GM18499 (cell line): ENCODE measurements at regions not wholly inside any gene's neighbourhood (a gene's known extent, or its start where the extent isn't known, plus 50 kb on each side); places are given as distances from the start of the nearest gene placed in this dataset.
"Not testable (repeated sequence)": the region's sequence is repeated elsewhere in the genome, so short reads cannot be mapped to it uniquely, and the experiment has no call there.

Experiments used
- ATAC-seq: cut with Tn5 transposase; IDR thresholded peaks from one replicate; pipeline ENCODE4 v1.9.1; 2021; ENCODE audit warnings: moderate number of reproducible peaks; ENCODE audit not compliant: insufficient read depth, unreplicated experiment

DNA sequence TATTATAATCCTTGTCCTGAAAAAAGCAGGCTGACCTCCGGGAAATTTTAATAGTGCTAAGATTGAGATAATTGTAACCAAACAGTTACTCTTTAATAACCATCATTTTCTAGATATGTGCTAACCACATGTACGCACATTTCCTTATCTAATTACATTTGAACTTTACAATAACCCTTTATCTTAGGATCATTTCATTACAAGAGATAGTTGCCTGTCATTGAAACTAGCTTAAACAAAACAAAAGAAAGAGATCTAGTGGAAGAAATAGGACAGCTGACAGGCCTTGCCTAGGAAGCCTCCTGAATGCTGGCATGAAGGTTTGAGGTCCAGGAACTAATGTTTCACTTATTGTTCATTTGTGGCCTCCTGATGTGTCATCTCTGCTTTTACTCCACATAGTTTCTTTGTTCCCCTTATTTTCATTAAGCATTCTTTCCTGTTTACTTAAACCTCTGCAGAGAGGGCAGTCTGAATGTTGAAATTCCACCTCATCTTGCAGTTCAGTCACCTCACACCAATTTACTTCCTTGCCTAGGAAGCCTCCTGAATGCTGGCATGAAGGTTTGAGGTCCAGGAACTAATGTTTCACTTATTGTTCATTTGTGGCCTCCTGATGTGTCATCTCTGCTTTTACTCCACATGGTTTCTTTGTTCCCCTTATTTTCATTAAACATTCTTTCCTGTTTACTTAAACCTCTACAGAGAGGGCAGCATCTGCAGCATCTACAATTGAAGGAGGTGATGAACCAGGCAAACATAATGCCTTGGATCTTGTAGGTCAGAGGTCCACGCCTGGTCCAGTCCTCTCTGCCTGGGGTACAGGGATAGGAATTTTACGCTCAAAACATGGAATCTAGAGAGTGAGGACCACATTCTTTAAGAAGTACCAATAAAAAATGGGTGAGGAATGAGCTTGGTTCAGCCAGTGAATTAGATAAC is 247.5 kb downstream of the SPATA31A6 start:
- not testable (repeated sequence) for ATAC-seq

DNA sequence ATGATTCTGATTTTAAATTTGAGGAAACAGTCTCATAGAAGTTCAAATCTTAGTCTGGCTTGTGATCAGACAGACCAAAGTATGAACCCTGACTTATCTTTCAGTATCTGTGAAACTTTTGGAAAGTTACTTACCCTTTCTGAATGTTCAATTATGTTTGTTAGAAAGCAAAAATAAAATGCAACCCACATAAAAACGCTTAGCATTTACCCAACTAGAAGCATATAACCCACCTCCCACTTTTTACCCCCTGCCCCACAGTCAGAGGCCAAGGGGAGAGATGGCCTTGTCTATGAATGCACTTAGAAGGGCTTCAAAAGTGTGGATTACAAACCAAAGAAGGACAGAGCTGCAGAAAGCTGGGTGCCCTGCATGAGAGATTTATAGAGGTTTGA is 248.2 kb downstream of the SPATA31A6 start:
- not testable (repeated sequence) for ATAC-seq

DNA sequence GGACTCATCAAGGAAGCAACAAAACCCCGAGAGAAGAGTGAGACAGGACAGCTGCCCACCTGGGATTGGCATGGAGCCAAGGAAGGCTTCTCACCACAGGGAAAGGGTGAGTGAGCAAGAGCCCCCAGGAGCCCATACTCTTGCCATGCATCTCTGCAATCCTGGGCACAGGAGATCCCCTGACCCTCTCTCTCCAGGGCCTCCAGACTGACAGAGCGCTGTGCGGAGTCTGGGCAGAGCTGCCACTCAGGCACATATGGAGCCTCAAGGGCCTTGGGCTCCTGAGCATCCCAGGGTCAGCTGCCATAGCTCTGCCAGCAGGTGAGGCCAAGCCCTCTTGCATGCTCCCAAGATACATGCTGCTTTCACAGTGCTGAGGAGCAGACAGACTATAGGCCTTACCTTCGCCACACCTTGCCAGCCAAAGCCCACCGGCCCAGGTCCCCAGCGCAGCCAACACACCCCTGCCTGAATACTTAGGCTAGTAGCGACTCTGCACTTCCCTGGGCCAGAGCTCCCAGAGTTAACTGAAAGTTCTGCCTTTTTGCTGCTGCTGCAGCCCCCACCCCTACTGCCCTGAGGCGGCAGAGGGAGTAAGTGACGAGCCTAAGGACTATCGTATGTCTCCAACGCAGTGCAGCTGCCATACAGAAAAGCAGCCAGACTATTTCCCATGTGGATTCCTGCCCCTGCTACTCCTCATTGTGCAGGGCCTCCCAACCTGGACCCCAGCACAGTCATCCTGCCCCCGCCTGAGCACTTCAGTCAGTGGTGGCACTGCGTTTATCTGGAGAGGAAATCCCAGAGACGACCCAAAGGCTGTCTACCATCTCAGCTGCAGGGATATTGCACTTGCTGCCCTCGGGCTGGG is 251.6 kb downstream of the SPATA31A6 start:
- not testable (repeated sequence) for ATAC-seq

DNA sequence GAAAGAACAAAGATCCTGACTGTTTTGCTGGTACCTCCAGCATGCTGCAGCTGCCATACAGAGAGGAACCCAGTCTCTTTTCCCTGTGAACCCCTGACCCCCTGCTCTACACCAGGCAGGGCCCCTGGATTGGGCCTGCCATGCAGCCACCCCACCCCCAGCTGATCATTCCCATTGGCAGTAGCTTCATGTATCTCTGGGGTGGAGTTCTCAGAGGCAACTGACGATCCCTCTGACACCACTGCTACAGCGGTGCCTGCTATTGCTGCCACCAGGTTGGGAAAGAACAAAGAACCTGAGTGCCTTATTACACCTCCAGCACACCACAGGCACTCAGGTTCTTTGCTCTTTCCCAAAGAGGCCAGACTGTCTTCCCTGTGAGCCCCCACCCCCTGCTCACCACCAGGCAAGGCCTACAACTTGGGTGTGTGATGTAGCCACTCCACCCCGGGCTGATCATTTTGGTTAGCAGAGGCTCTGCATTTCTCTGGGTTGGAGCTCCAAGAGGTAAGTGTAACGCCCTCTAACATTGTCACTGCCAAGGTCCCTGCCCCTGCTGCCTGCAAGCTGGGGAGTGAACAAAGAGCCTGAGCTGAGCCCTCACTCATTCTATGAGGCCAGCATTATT is 252.4 kb downstream of the SPATA31A6 start:
- not testable (repeated sequence) for ATAC-seq

DNA sequence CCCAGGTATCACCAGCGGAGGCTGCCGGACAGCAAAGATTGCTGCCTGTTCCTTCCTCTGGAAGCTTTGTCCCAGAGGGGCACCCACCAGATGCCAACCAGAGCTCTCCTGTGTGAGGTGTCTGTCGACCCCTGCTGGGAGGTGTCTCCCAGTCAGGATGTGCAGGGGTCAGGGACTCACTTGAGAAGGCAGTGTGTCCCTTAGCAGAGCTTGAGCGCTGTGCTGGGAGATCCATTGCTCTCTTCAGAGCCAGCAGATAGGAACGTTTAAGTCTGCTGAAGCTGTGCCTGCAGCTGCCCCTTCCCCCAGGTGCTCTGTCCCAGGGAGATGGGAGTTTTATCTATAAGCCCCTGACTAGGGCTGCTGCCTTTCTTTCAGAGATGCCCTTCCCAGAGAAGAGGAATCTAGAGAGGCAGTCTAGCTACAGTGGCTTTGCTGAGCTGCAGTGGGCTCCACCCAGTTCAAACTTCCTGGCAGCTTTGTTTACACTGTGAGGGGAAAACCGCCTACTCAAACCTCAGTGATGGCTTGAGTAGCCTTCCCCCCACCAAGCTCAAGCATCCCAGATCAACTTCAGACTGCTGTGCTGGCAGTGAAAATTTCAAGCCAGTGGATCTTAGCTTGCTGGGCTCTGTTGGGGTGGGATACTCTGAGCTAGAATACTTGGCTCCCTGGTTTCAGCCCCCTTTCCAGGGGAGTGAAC is 253.7 kb downstream of the SPATA31A6 start:
- not testable (repeated sequence) for ATAC-seq

DNA sequence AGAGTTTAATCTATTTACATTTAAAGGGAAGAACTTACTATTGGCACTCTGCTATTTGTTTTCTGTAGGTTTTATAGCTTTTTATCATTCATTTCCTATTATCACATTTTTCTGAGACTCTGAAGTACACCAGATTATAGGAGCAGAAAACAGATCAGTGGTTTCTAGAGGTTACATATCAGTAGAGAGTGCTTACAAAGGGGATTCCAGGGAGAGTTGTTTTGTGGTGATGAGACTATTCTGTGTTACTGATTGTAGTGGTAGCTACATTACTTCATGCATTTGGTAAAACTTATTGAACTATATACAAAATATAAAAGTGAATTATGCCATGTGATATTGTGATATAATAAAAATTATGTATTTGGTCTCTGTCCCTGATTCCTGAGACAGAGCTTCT is 259.2 kb downstream of the SPATA31A6 start:
- not testable (repeated sequence) for ATAC-seq

DNA sequence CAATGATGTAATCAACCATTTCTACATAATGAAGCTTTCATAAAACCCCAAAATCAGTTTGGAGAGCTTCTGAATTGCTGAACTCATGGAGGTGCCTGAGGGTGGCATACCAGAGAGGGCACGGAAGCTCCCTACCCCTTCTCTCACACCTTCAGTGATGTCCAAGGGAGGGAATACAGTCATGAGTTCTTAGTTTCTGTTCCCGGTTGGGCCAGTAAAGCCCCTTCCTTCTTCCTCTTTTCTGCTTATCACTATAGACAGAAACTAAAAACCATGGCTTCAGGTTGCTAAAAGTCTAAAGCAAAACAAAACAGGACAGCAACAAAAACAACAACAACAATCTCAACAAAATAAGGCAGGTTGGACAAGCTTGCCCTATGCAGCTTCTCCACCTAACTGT is 260.0 kb downstream of the SPATA31A6 start:
- not testable (repeated sequence) for ATAC-seq

DNA sequence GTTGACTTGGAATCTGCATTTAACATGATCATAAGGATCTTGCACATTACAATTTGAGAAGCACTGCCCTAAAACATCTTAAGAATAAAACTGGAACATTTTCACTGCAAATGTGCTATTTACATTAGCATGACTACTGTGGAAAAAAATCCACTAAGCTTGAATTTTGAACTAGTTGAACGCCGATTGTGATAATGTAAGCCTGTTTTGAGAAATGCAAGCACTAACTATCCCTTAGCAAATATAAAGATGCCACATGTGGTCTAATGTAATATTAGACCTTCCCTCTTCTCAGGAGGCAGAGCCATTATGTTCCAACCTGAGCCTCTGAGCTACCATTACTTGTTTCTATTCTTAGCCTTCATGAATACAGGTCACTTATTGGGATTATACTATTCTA is 278.0 kb downstream of the SPATA31A6 start:
- ATAC-seq: not testable (repeated sequence)

DNA sequence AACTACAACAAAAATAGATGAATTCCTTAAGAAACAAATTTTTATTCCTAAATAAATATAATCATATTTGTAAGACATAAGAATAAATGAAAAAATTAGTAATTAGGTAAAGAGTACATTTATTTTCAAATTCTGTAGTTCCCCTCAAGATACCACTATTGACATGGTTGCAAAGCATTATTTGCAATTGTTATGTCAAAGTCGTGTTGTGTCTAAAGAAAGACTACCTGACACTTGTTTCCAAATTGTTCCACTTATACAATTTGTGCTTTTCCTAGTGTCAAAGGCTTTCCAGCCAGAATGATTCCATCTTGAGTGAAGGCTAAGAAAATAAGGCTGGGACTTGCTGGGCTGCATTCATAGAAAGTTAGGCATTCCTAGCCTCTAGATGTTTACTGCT is 278.4 kb downstream of the SPATA31A6 start:
- ATAC-seq: not testable (repeated sequence)

DNA sequence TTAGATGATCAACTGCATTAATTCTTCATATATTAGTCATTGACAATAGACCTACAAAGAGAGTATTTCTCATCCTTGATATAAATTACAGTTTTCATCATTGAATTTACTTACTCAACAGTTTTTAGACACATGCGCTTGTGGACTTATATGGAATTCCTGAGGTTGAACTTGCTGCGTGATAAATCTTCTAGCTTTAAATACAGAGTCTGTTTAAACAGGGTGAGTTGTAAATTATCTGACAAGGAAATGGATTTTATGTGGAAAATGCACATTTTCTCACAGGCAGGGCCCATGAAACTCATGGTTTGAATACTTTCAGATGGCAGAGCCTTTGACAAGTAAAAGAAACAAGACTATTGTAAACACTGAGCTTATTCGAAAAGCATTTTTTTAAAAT is 280.5 kb downstream of the SPATA31A6 start:
- not testable (repeated sequence) for ATAC-seq

DNA sequence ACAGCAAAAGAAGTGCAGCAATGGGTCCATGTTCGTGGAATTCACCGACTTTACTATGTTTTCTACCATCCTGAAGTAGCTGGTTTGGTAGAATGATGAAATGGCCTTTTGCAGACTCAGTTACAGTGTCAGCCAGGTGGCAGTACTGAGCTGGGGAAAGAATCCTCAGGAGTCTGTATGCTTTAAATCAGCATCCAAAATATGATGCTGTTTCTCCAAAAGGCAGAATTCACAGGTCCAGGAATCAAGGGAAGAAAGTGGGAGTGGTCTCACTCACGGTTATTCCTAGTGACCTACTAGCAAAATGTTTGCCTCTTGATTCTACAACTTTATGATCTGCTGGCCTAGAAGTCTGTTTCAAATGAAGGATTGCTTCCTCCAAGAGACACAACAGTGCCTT is 287.1 kb downstream of the SPATA31A6 start:
- not testable (repeated sequence) for ATAC-seq

DNA sequence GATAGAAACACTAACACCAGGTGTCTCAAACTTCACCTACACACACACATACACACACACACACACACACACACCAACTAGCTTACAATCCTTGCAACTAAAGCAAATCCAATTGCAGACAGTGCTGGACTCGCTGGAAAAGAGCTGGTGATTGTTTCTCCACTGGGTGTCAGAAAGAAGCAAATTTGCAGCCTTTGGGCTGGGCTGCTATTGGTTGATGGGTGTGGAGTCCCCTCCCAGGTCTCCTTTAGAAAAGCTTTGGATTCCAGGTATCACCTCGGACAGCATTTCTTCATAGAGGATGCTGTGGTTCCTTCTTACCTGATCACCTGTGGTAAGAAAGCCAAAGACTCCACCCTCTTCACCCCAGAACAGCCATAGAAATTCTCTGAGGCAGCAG is 307.5 kb downstream of the SPATA31A6 start:
- ATAC-seq: not testable (repeated sequence)

DNA sequence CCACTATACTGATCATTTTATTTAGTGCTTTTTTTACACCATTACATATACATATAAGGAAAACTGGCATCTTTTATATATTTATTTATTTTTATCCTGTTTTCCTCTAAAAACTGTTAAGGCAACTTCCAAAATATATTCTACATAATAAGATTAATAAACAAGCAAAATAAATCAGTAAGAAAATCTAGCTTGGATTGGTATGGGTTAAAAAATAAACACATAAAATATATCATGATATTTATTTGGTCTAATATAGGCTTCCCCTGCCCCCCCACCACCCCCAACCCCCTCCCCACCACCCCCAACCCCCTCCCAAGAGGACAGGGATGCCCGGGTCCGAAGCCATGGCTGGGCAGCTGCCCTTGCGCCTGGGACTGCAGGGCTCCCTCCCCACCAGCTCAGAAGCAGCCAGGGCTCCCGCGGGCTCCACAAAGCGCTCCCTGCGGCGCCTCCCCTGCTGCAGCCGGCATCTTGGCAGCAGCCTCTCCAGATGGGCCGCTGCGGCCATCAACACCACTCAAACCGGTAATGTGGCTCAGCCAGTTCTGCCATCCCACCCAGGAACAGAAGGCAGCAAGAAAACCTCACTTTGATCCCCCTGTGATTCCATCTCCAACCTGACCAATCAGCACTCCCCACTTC is 319.3 kb downstream of the SPATA31A6 start:
- ATAC-seq: not testable (repeated sequence)

DNA sequence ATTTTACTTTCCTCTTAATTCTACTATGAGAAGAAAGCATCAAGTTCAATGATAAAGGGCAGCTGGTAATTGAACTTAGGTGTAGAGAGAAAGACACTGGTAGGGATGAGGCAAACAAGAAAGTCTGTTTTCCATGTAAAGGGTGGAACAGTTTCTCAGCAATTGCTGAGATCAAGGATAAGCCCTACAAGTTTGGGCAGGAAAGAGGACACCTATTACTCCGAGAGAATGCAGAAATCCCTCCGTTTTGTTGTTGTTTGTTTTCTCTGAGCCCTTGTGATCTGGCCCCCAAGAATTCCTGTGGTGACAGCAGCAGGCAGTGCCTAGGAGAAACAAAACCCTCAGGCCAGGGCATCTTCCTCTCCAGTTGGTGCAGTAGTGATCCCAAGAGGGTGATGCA is 324.7 kb downstream of the SPATA31A6 start:
- ATAC-seq: not testable (repeated sequence)

DNA sequence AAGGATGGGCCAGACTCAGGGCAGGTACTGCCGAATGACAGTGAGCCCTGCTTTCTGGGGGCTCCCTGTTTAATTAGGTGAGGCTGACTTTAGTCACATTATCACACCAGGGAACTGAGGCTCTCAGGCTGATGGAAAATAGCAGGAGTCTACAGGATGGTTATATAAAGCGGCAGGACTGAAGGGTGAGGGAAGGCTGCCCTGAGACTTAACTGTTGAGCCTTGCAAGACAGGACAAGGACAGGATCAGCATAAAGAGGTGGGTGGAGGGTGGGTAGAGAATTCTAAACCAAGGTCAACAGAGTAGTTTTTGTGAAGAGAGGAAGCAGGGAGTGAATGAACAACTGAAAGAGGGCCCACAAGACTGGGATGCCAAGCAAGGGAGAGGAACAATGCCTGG is 330.1 kb downstream of the SPATA31A6 start:
- ATAC-seq: not testable (repeated sequence)

DNA sequence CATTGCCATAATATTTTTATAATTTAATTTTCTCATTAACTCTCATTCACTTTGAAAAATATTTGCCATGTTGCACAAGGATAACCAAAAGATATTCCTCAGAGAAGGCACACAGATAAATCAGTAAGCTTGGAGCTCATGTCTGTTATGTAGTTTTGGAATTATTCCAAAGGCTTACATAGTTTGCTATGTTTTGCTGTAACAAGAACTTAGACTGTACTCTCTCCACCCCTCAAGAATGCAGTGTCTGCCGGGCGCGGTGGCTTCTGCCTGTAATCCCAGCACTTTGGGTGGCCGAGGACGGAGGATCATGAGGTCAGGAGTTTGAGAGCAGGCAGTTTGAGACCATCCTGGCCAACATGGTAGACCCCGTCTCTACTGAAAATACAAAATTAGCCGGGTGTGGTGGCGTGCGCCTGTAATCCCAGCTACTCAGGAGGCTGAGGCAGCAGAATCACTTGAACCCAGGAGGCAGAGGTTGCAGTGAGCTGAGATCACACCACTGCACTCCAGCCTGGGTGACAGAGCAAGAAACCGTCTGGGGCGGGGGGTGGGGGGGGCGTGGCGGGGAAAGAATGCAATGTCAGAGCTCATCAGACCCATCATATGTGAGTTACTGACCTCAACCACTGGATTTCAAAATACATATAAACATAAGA is 351.0 kb downstream of the SPATA31A6 start:
- ATAC-seq: not testable (repeated sequence)

DNA sequence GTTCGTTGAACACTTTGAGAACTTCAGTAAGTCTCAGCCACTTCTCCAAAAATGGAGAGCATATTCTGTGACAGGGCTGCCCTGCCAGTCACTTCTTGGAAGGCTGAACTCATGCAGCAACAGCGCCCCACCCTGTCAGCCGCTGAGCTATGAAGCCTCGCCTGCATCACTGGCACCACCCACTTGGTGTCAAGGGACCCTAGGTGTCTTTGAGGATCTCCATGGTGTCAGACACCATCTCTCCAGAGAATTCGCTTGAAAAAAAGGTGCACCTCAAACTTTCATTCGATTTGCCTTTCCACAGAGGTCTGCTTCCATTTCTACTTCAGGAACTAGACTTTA is 351.5 kb downstream of the SPATA31A6 start:
- ATAC-seq: not testable (repeated sequence)

DNA sequence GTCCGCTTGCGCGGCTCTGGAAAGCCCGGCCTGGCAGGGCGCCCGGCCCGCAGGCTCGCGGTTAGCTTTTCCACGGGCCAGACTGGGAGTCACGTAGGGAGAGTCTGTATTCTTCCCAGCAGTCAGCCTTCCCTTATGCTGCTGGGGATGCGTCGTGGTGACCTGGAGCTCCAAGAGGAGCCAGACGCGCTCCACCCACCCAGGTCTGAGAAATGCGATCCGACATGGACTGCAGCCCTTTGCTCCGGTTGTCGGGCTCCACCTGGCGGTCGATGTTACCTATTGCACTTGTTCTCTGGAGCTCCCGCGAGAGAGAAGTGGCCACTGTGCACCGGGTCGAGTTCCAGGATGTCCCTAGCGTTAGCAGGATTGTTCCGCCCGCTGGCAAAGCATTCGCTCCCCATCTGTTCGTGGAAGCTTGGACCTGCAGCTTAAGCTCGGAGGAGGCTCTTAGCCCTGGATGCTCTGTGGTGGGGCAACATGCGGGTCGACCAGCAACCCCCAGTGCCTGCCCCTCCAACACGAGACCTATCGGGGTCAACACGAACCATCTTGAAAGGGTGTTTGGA is 367.4 kb downstream of the SPATA31A6 start:
- ATAC-seq: not testable (repeated sequence)

DNA sequence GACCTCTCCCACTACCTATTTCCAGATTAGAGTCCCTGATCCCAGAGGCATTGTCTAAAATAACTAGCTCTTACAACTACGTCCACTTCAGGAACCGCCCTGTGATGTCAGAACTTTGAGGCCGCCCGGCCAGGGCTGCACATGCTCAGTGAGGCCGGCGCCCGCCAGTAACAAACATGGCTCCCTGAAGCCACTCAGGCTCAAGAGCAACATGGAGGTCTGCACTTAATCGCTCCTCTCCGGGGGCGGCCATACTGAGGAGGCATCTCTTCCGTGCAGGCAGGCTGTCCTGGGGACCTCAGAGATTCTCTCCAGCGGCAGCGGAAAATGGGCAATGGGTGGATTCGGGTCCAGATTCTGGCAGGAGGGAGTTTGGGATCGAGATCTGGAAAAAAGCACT is 385.1 kb downstream of the SPATA31A6 start:
- ATAC-seq: not testable (repeated sequence)
